ENCODE measurements at regions not wholly inside any gene's neighbourhood (a gene's known extent, or its start where the extent isn't known, plus 50 kb on each side); places are given as distances from the start of the nearest gene placed in this dataset.
A peak's percentile ranks its signal among the peaks of the same experiment; 100 is the strongest.

DNA sequence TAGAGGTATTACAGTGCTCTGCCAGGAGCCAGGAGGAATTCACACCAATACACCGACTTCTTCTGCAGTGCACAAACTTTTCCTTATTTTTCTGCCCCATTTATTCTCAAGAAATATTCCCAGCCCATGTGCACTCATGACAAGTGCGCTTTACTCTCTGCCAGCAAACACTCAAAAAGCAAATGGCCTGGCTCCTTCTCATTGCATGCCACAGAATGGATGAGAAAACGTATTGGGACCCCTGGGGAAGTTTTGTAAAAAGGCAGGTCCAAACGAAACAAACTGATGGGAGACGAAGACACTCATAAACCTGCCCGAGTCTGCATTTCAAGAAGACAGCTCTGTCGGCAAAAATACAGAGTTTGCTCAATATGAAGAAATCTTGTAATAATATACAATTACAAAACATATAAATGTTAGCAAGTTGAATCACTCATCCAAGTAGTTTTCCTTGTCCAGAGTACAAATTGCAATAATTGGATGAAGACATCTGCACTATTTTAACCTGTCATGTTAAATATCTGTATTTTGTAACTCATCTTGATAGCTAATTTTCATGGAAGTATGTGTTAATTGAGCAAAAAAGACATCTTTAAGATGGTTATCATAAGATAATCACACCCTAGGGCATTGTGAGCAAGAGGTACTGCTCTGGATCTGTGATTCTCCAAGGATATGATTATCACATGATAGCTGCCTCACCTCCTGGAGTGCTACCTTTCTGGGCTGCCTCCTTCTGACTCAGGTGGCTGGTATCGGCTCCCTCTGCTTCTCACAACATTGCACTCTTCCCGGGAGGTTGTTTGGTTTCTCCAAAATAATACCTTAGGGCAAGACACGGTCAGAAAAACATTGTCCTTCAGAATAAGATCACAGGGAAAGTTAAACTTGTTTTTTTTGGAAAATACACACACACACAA lies 260.8 kb upstream of the G2E3 start:
- Histone ChIP-seq H3K9me3 (no peaks in the 10 kb centered on the region), H3K36me3 (no peaks in the 10 kb centered on the region), H3K27ac (peak overlapping the region; percentile 69 to 79 (median 76)), H3K27me3 (no peaks in the 10 kb centered on the region), H3K4me1 (peaks cover 23 to 36% of the 10 kb centered on the region in 2 donors), H3K4me3 (replicated peaks in 1 of 3) (no peak overlapping the region)
- TF ChIP-seq POLR2A (IDR thresholded peaks at IDR 0.05) = no peak
- peak; percentile 75 to 78 for DNase-seq
- 23 to 25% methylated on average over 10 of the region's 10 CpGs for WGBS, 2 donors
- intact Hi-C loops (cut with DNase I) = no loop called here

DNA sequence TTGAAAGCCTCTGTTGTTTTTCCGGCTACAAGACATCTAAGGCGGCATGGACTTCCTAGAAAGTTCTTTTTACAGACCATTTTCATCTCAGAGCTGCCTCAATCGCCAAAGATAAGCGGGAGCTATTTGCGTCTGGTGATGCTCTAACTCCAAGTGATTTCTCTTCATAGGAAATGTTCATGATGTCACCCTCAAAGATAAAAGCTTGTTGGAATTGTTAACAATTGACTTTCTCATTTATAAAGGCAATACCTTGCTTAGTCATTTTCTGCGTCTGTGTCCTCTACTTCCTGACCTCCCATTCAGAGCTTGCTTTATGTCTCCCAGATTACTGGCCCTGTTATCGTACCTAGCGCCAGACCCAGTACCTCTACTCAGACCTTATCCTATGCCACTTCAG lies 259.0 kb upstream of the G2E3 start:
- TF ChIP-seq POLR2A (IDR thresholded peaks at IDR 0.05) = no peak
- H3K36me3 ChIP-seq = no peaks in the 10 kb centered on the region
- no peaks in the 10 kb centered on the region for H3K27me3 ChIP-seq
- H3K27ac ChIP-seq = peak overlapping the region; percentile 14 to 76 (median 61)
- 57 to 60% methylated on average over 8 of the region's 8 CpGs for WGBS, 2 donors
- intact Hi-C loops (cut with DNase I) = no loop called here
- H3K9me3 ChIP-seq = no peaks in the 10 kb centered on the region
- H3K4me1 ChIP-seq = peaks cover 23 to 36% of the 10 kb centered on the region in 2 donors
- H3K4me3 ChIP-seq (replicated peaks in 1 of 3) = no peak overlapping the region
- no peak for DNase-seq

DNA sequence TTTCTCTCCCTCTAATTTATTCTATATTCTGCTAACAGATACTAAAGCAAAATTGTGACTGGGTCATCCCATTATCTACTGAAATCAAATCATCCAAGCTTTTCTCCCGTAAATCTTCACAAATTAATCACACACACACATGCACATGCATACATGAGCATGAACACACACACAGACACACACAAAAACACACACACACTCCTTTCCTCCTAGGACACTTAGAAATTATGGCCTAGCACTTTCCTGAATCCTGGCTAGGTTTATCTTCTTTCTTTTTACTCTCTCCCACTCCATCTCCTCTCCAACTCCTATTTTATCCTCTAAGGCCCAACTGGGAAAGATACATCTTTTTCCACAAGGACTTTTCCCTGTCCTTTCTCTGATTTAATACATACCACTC lies 255.6 kb upstream of the G2E3 start:
- DNase-seq = no peak
- Histone ChIP-seq H3K27ac (no peak overlapping the region), H3K4me3 (replicated peaks in 1 of 3) (no peak overlapping the region), H3K4me1 (peaks cover 6 to 15% of the 10 kb centered on the region in 2 donors), H3K9me3 (no peaks in the 10 kb centered on the region), H3K27me3 (no peaks in the 10 kb centered on the region), H3K36me3 (no peaks in the 10 kb centered on the region)
- TF ChIP-seq, protein P1, sequence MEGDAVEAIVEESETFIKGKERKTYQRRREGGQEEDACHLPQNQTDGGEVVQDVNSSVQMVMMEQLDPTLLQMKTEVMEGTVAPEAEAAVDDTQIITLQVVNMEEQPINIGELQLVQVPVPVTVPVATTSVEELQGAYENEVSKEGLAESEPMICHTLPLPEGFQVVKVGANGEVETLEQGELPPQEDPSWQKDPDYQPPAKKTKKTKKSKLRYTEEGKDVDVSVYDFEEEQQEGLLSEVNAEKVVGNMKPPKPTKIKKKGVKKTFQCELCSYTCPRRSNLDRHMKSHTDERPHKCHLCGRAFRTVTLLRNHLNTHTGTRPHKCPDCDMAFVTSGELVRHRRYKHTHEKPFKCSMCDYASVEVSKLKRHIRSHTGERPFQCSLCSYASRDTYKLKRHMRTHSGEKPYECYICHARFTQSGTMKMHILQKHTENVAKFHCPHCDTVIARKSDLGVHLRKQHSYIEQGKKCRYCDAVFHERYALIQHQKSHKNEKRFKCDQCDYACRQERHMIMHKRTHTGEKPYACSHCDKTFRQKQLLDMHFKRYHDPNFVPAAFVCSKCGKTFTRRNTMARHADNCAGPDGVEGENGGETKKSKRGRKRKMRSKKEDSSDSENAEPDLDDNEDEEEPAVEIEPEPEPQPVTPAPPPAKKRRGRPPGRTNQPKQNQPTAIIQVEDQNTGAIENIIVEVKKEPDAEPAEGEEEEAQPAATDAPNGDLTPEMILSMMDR (IDR thresholded peaks at IDR 0.05) = no peak
- TF ChIP-seq POLR2A (IDR thresholded peaks at IDR 0.05) = no peak
- intact Hi-C loops (cut with DNase I) = no loop called here
- 89 to 98% methylated on average over 1 of the region's 1 CpG for WGBS, 2 donors

DNA sequence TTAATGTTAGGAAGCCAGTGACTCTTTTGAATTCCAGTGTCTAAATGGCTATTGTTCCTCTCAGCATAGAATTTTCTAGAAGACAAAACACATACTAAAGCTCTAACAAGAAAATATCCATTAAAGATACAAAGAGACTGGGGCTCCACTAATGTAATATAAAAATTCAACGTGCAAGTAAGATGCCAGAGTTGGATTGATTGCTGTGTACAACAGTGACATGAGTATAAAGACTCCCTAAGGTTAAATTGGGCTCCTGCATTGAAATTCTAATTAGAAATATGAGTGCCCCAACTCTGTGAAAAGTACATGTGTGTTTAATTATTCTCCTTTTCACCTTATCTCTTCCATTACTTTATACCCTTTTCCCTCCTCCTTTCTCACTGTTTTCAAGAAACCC lies 253.6 kb upstream of the G2E3 start:
- H3K9me3 ChIP-seq = no peaks in the 10 kb centered on the region
- no peaks in the 10 kb centered on the region for H3K36me3 ChIP-seq
- H3K4me3 ChIP-seq (replicated peaks in 1 of 3) = no peak overlapping the region
- DNase-seq = no peak
- WGBS, 2 donors = 78 to 91% methylated on average over 1 of the region's 1 CpG
- TF ChIP-seq, protein P1 (IDR thresholded peaks at IDR 0.05) = no peak
- no peak for TF ChIP-seq POLR2A (IDR thresholded peaks at IDR 0.05)
- H3K4me1 ChIP-seq = no peaks in the 10 kb centered on the region
- H3K27ac ChIP-seq = no peak overlapping the region
- intact Hi-C loops (cut with DNase I) = no loop called here
- H3K27me3 ChIP-seq = no peaks in the 10 kb centered on the region

DNA sequence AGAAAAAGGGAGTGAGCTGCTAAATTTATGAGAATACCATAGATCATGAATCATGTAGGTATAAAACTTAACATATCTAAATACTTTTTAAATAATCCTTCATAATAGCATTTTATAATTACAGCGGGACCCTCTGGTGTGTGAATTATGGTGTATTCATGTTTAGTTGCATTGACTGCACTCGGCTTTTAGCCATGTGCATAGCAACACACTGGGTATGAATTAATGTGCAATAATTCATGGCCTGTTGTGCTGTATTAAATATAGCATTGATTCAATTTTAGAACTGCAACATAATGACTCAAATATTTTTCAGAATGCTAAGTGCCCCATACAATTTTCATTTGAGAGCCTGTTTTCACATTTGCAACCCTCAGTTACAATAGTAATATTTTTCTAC lies 249.6 kb upstream of the G2E3 start:
- intact Hi-C loops (cut with DNase I) = no loop called here
- no peaks in the 10 kb centered on the region for H3K27me3 ChIP-seq
- H3K4me3 ChIP-seq (replicated peaks in 1 of 3) = no peak overlapping the region
- no peaks in the 10 kb centered on the region for H3K9me3 ChIP-seq
- H3K27ac ChIP-seq = no peak overlapping the region
- TF ChIP-seq, protein P1 (IDR thresholded peaks at IDR 0.05) = no peak
- TF ChIP-seq POLR2A (IDR thresholded peaks at IDR 0.05) = no peak
- H3K36me3 ChIP-seq = no peaks in the 10 kb centered on the region
- WGBS, 2 donors = 88 to 94% methylated on average over 2 of the region's 2 CpGs
- H3K4me1 ChIP-seq = peaks cover 0 to 7% of the 10 kb centered on the region in 2 donors
- DNase-seq = no peak

DNA sequence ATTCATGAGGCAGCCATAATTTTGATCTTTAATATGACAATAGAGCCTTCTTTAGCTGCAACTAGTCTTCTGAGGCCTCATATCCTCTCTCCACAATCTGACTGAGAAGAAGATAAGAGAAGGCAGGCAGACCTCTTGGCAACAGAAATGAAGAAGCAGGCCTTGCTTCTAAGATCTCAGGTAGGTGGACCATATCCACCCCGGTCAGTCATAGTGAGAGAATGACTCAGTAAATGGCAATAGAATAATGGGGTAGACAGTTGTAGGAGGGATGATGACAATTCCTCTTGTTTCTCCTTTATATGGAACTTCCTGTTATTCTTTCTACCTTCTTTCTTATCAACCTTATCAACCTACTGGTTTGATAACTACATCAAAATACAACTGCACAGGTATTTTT lies 246.7 kb upstream of the G2E3 start:
- 91 to 93% methylated on average over 1 of the region's 1 CpG for WGBS, 2 donors
- H3K4me1 ChIP-seq = peaks cover 0 to 7% of the 10 kb centered on the region in 2 donors
- intact Hi-C loops (cut with DNase I) = no loop called here
- no peaks in the 10 kb centered on the region for H3K27me3 ChIP-seq
- no peak overlapping the region for H3K4me3 ChIP-seq (replicated peaks in 1 of 3)
- TF ChIP-seq POLR2A (IDR thresholded peaks at IDR 0.05) = no peak
- TF ChIP-seq, protein P1 (IDR thresholded peaks at IDR 0.05) = no peak
- no peaks in the 10 kb centered on the region for H3K36me3 ChIP-seq
- H3K9me3 ChIP-seq = no peaks in the 10 kb centered on the region
- no peak overlapping the region for H3K27ac ChIP-seq
- DNase-seq = no peak
